ENCODE measurements at regions not wholly inside any gene's neighbourhood (a gene's known extent, or its start where the extent isn't known, plus 50 kb on each side); places are given as distances from the start of the nearest gene placed in this dataset.
A peak's percentile ranks its signal among the peaks of the same experiment; 100 is the strongest.

GRCh38 chr2:204325468-204325867 is 219.8 kb upstream of the PARD3B start:
- H3K4me3 ChIP-seq: no peak overlapping the region
- H3K27me3 ChIP-seq: no peaks in the 10 kb centered on the region
- no peak for TF ChIP-seq POLR2A (IDR thresholded peaks at IDR 0.05)
- TF ChIP-seq, protein P1, sequence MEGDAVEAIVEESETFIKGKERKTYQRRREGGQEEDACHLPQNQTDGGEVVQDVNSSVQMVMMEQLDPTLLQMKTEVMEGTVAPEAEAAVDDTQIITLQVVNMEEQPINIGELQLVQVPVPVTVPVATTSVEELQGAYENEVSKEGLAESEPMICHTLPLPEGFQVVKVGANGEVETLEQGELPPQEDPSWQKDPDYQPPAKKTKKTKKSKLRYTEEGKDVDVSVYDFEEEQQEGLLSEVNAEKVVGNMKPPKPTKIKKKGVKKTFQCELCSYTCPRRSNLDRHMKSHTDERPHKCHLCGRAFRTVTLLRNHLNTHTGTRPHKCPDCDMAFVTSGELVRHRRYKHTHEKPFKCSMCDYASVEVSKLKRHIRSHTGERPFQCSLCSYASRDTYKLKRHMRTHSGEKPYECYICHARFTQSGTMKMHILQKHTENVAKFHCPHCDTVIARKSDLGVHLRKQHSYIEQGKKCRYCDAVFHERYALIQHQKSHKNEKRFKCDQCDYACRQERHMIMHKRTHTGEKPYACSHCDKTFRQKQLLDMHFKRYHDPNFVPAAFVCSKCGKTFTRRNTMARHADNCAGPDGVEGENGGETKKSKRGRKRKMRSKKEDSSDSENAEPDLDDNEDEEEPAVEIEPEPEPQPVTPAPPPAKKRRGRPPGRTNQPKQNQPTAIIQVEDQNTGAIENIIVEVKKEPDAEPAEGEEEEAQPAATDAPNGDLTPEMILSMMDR (IDR thresholded peaks at IDR 0.05): peak; percentile 76 to 91 (median 88)
- intact Hi-C loops (cut with DNase I; ENCODE audit: low total_unique reads): no loop called here
- no peaks in the 10 kb centered on the region for H3K4me1 ChIP-seq
- no peaks in the 10 kb centered on the region for H3K9me3 ChIP-seq
- no peaks in the 10 kb centered on the region for H3K36me3 ChIP-seq
- H3K27ac ChIP-seq: no peak overlapping the region
- peak; percentile 52 to 74 for DNase-seq

DNA sequence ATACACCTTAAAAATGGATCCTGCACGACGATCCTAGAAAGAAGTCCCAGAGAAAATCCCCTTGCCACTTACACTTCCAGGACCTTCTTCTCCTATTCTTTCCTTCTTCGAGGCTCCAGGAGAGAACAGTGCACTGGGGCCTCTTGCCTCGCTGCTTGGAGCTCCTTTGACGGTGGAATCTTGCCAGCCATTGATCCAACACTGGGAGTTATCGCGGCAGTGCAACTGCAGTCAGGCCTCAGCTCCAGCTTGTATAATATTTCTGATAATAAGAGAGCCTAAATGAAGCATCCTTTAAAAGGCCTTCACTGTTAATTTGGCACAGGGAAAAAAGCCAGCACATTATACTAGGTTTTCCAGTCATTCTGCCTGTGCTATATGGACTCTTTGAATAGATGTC is 216.9 kb upstream of the PARD3B start:
- no peak overlapping the region for H3K27ac ChIP-seq
- H3K27me3 ChIP-seq: no peaks in the 10 kb centered on the region
- no peaks in the 10 kb centered on the region for H3K4me1 ChIP-seq
- DNase-seq: no peak
- H3K36me3 ChIP-seq: no peaks in the 10 kb centered on the region
- H3K9me3 ChIP-seq: no peaks in the 10 kb centered on the region
- no peak for TF ChIP-seq POLR2A (IDR thresholded peaks at IDR 0.05)
- TF ChIP-seq, protein P1 (IDR thresholded peaks at IDR 0.05): no peak
- no peak overlapping the region for H3K4me3 ChIP-seq
- intact Hi-C loops (cut with DNase I; ENCODE audit: low total_unique reads): no loop called here

DNA sequence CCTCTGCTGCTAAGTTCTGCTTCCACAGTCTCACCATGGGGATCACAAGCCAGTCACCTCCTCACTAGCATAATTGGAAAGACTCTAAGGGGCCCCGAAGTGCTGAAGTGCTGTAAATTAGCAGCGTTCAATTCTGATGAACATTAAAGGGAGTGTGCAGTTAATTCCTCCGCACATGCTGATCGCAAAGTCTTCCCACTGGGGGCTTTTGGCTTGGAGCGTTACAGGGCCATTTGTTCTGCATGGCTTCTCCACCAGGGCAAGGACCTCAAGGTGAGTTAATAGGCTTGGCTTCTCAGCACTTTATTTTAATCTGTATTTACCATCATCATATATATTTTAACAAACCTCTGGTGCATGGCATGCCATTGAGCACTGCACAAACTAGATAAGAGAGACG is 216.3 kb upstream of the PARD3B start:
- no peaks in the 10 kb centered on the region for H3K9me3 ChIP-seq
- DNase-seq: no peak
- TF ChIP-seq POLR2A (IDR thresholded peaks at IDR 0.05): no peak
- TF ChIP-seq, protein P1 (IDR thresholded peaks at IDR 0.05): no peak
- H3K4me3 ChIP-seq: no peak overlapping the region
- no peaks in the 10 kb centered on the region for H3K27me3 ChIP-seq
- no peaks in the 10 kb centered on the region for H3K36me3 ChIP-seq
- H3K4me1 ChIP-seq: no peaks in the 10 kb centered on the region
- intact Hi-C loops (cut with DNase I; ENCODE audit: low total_unique reads): no loop called here
- H3K27ac ChIP-seq: no peak overlapping the region

DNA sequence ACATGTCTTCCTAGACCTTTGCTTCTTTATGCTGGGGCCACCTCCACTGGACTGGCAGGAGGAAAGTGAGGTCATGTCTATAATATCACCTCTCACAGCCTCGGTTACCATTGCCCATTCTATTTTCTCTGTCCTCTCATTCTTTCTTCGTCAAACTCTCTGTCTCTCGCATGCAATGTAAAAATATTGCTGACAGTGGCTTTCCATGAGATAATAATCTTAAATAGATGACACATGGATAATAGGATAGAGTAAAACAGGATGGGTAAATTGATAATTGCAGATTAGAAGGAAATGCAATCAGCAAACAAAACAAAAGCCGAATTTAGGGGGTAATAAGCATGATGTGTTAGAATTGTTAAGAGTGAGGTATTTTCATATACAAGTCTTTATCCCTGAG is 215.7 kb upstream of the PARD3B start:
- no peaks in the 10 kb centered on the region for H3K36me3 ChIP-seq
- H3K9me3 ChIP-seq: no peaks in the 10 kb centered on the region
- no peaks in the 10 kb centered on the region for H3K4me1 ChIP-seq
- intact Hi-C loops (cut with DNase I; ENCODE audit: low total_unique reads): no loop called here
- DNase-seq: no peak
- no peak overlapping the region for H3K27ac ChIP-seq
- no peaks in the 10 kb centered on the region for H3K27me3 ChIP-seq
- TF ChIP-seq, protein P1 (IDR thresholded peaks at IDR 0.05): no peak
- no peak for TF ChIP-seq POLR2A (IDR thresholded peaks at IDR 0.05)
- no peak overlapping the region for H3K4me3 ChIP-seq

GRCh38 chr2:204331180-204331579 is 214.1 kb upstream of the PARD3B start:
- no peaks in the 10 kb centered on the region for H3K4me1 ChIP-seq
- no peaks in the 10 kb centered on the region for H3K36me3 ChIP-seq
- DNase-seq: no peak
- no peak overlapping the region for H3K4me3 ChIP-seq
- no peak overlapping the region for H3K27ac ChIP-seq
- TF ChIP-seq POLR2A (IDR thresholded peaks at IDR 0.05): no peak
- TF ChIP-seq, protein P1 (IDR thresholded peaks at IDR 0.05): no peak
- H3K27me3 ChIP-seq: no peaks in the 10 kb centered on the region
- no peaks in the 10 kb centered on the region for H3K9me3 ChIP-seq
- intact Hi-C loops (cut with DNase I; ENCODE audit: low total_unique reads): no loop called here

Measured in uterus (tissue), 3 donors.